ENCODE measurements at regions not wholly inside any gene's neighbourhood (a gene's known extent, or its start where the extent isn't known, plus 50 kb on each side); places are given as distances from the start of the nearest gene placed in this dataset.

GRCh38 chr6:155645325-155645724 is 189.7 kb upstream of the NOX3 start:
- no peak for TF ChIP-seq CTCF (IDR thresholded peaks at IDR 0.05; ENCODE audit: low read depth, low read length)
- H3K4me3 ChIP-seq (ENCODE audit: low read depth, low read length): no peak overlapping the region
- H3K4me1 ChIP-seq: no peaks in the 10 kb centered on the region; the same call in 1 of the 2 replicates
- H3K9me3 ChIP-seq: no peaks in the 10 kb centered on the region
- H3K27me3 ChIP-seq: no peaks in the 10 kb centered on the region
- no peaks in the 10 kb centered on the region for H3K36me3 ChIP-seq
- DNase-seq: no peak

- Histone ChIP-seq H3K27me3 (no peaks in the 10 kb centered on the region), H3K36me3 (no peaks in the 10 kb centered on the region), H3K4me3 (ENCODE audit: low read depth, low read length) (no peak overlapping the region), H3K9me3 (no peaks in the 10 kb centered on the region; the same call in 1 of the 2 replicates), H3K4me1 (no peaks in the 10 kb centered on the region; the same call in 1 of the 2 replicates)
- no peak for DNase-seq
- no peak for TF ChIP-seq CTCF (IDR thresholded peaks at IDR 0.05; ENCODE audit: low read depth, low read length)
Observed at GRCh38 chr6:155641603-155642002, 186.0 kb upstream of the NOX3 start.

GRCh38 chr6:155638200-155638599 is 182.6 kb upstream of the NOX3 start:
- Histone ChIP-seq H3K9me3 (no peaks in the 10 kb centered on the region; the same call in 1 of the 2 replicates), H3K27me3 (no peaks in the 10 kb centered on the region), H3K36me3 (no peaks in the 10 kb centered on the region), H3K4me3 (ENCODE audit: low read depth, low read length) (no peak overlapping the region), H3K4me1 (no peaks in the 10 kb centered on the region)
- no peak for TF ChIP-seq CTCF (IDR thresholded peaks at IDR 0.05; ENCODE audit: low read depth, low read length)
- DNase-seq: no peak

GRCh38 chr6:155635416-155635815 is 179.8 kb upstream of the NOX3 start:
- H3K4me1 ChIP-seq: no peaks in the 10 kb centered on the region
- TF ChIP-seq CTCF (IDR thresholded peaks at IDR 0.05; ENCODE audit: low read depth, low read length): no peak
- H3K36me3 ChIP-seq: no peaks in the 10 kb centered on the region
- DNase-seq: no peak
- no peak overlapping the region for H3K4me3 ChIP-seq (ENCODE audit: low read depth, low read length)
- no peaks in the 10 kb centered on the region for H3K27me3 ChIP-seq
- no peaks in the 10 kb centered on the region; the same call in 1 of the 2 replicates for H3K9me3 ChIP-seq

GRCh38 chr6:155630085-155630484 is 174.4 kb upstream of the NOX3 start:
- no peak overlapping the region for H3K4me3 ChIP-seq (ENCODE audit: low read depth, low read length)
- H3K9me3 ChIP-seq: no peaks in the 10 kb centered on the region
- no peaks in the 10 kb centered on the region for H3K27me3 ChIP-seq
- H3K4me1 ChIP-seq: no peaks in the 10 kb centered on the region
- DNase-seq: no peak
- no peaks in the 10 kb centered on the region for H3K36me3 ChIP-seq
- no peak for TF ChIP-seq CTCF (IDR thresholded peaks at IDR 0.05; ENCODE audit: low read depth, low read length)

GRCh38 chr6:155629652-155630051 is 174.0 kb upstream of the NOX3 start:
- Histone ChIP-seq H3K36me3 (no peaks in the 10 kb centered on the region), H3K4me3 (ENCODE audit: low read depth, low read length) (no peak overlapping the region), H3K4me1 (no peaks in the 10 kb centered on the region), H3K9me3 (no peaks in the 10 kb centered on the region), H3K27me3 (no peaks in the 10 kb centered on the region)
- no peak for DNase-seq
- no peak for TF ChIP-seq CTCF (IDR thresholded peaks at IDR 0.05; ENCODE audit: low read depth, low read length)

All from BE2C (cell line).